ENCODE measurements at regions not wholly inside any gene's neighbourhood (a gene's known extent, or its start where the extent isn't known, plus 50 kb on each side); places are given as distances from the start of the nearest gene placed in this dataset.
A peak's percentile ranks its signal among the peaks of the same experiment; 100 is the strongest.
"Not testable (repeated sequence)": the region's sequence is repeated elsewhere in the genome, so short reads cannot be mapped to it uniquely, and the experiment has no call there.

GRCh38 chr1:25117233-25117823 lies 115.0 kb downstream of the SYF2 start:
- DNase-seq (ENCODE audit: low read depth) = no peak
- no peaks in the 10 kb centered on the region for H3K36me3 ChIP-seq (ENCODE audit: control insufficient read depth, insufficient read depth, low read length)
- TF ChIP-seq CTCF (IDR thresholded peaks at IDR 0.05; ENCODE audit: insufficient read depth, low read length, poor library complexity, severe bottlenecking) = peak; percentile 22

GRCh38 chr1:25116832-25117231 lies 115.5 kb downstream of the SYF2 start:
- H3K36me3 ChIP-seq (ENCODE audit: control insufficient read depth, insufficient read depth, low read length) = no peaks in the 10 kb centered on the region
- no peak overlapping the region for H3K4me3 ChIP-seq (ENCODE audit: low read depth, low read length)
- no peak for TF ChIP-seq CTCF (IDR thresholded peaks at IDR 0.05; ENCODE audit: insufficient read depth, low read length, poor library complexity, severe bottlenecking)
- peaks cover 3% of the 10 kb centered on the region for H3K27me3 ChIP-seq (ENCODE audit: control insufficient read depth, insufficient read depth, low read length)
- no peak for DNase-seq (ENCODE audit: low read depth)

More at GRCh38 chr1:25117233-25117823, 115.0 kb downstream of the SYF2 start:
- no peak overlapping the region for H3K4me3 ChIP-seq (ENCODE audit: low read depth, low read length)
- H3K27me3 ChIP-seq (ENCODE audit: control insufficient read depth, insufficient read depth, low read length) = peaks cover 2% of the 10 kb centered on the region

- H3K36me3 ChIP-seq (ENCODE audit: control insufficient read depth, insufficient read depth, low read length); H3K27me3 ChIP-seq (ENCODE audit: control insufficient read depth, insufficient read depth, low read length); DNase-seq (ENCODE audit: low read depth); H3K4me3 ChIP-seq (ENCODE audit: low read depth, low read length): not testable (repeated sequence)
Measured at GRCh38 chr1:25116117-25116516, 116.2 kb downstream of the SYF2 start.

GRCh38 chr1:25113731-25114130 lies 118.6 kb downstream of the SYF2 start:
- no peak for TF ChIP-seq CTCF (IDR thresholded peaks at IDR 0.05; ENCODE audit: insufficient read depth, low read length, poor library complexity, severe bottlenecking)
- DNase-seq (ENCODE audit: low read depth) = no peak
- no peaks in the 10 kb centered on the region for H3K36me3 ChIP-seq (ENCODE audit: control insufficient read depth, insufficient read depth, low read length)
- peaks cover 7% of the 10 kb centered on the region for H3K27me3 ChIP-seq (ENCODE audit: control insufficient read depth, insufficient read depth, low read length)
- H3K4me3 ChIP-seq (ENCODE audit: low read depth, low read length) = no peak overlapping the region

GRCh38 chr1:25113086-25113485 lies 119.2 kb downstream of the SYF2 start:
- TF ChIP-seq CTCF (IDR thresholded peaks at IDR 0.05; ENCODE audit: insufficient read depth, low read length, poor library complexity, severe bottlenecking) = no peak
- Histone ChIP-seq H3K4me3 (ENCODE audit: low read depth, low read length) (no peak overlapping the region), H3K36me3 (ENCODE audit: control insufficient read depth, insufficient read depth, low read length) (no peaks in the 10 kb centered on the region), H3K27me3 (ENCODE audit: control insufficient read depth, insufficient read depth, low read length) (peaks cover 7% of the 10 kb centered on the region)
- no peak for DNase-seq (ENCODE audit: low read depth)

- no peaks in the 10 kb centered on the region for H3K36me3 ChIP-seq (ENCODE audit: control insufficient read depth, insufficient read depth, low read length)
- no peak for TF ChIP-seq CTCF (IDR thresholded peaks at IDR 0.05; ENCODE audit: insufficient read depth, low read length, poor library complexity, severe bottlenecking)
- peaks cover 7% of the 10 kb centered on the region for H3K27me3 ChIP-seq (ENCODE audit: control insufficient read depth, insufficient read depth, low read length)
- H3K4me3 ChIP-seq (ENCODE audit: low read depth, low read length) = no peak overlapping the region
- DNase-seq (ENCODE audit: low read depth) = no peak
Measured at GRCh38 chr1:25112400-25112799, 119.9 kb downstream of the SYF2 start.
